SK-MEL-5 (cell line): ENCODE measurements at regions not wholly inside any gene's neighbourhood (a gene's known extent, or its start where the extent isn't known, plus 50 kb on each side); places are given as distances from the start of the nearest gene placed in this dataset.

Source experiments
- DNase-seq: peaks from one replicate; pipeline ENCODE4 v3.0.0-alpha.2; 2016; ENCODE audit warnings: low read depth, low spot score
- in situ Hi-C: cut with HindIII; loops from 2 replicates; pipeline ENCODE4 v1.10.0; 2016; ENCODE audit warnings: low sequenced_read_pairs, high pct_unique_total_duplicates, low pct_unique_long_range_greater_than_20kb

- in situ Hi-C loops: no loop called here
Observed at GRCh38 chr12:39011166-39011565, 105.8 kb upstream of the CPNE8 start.

GRCh38 chr12:39010406-39010805 lies 105.0 kb upstream of the CPNE8 start:
- DNase-seq: no peak

More at GRCh38 chr12:39011166-39011565, 105.8 kb upstream of the CPNE8 start:
- no peak for DNase-seq

GRCh38 chr12:39007619-39008018 lies 102.2 kb upstream of the CPNE8 start:
- in situ Hi-C loops: no loop called here
- no peak for DNase-seq

More at GRCh38 chr12:39010406-39010805, 105.0 kb upstream of the CPNE8 start:
- in situ Hi-C loops: no loop called here

- in situ Hi-C loops: no loop called here
- DNase-seq: no peak
Observed at GRCh38 chr12:39006286-39006685, 100.9 kb upstream of the CPNE8 start.

- in situ Hi-C loops: no loop called here
- no peak for DNase-seq
Observed at GRCh38 chr12:39005671-39006070, 100.3 kb upstream of the CPNE8 start.

GRCh38 chr12:39003541-39004155 lies 98.3 kb upstream of the CPNE8 start:
- DNase-seq: peak; percentile 13
- in situ Hi-C loops: no loop called here

- in situ Hi-C loops: no loop called here
- no peak for DNase-seq
Observed at GRCh38 chr12:39000370-39000769, 95.0 kb upstream of the CPNE8 start.

GRCh38 chr12:38998887-38999482 lies 93.6 kb upstream of the CPNE8 start:
- DNase-seq: no peak
- in situ Hi-C loops: no loop called here

- DNase-seq: no peak
- in situ Hi-C loops: no loop called here
Observed at GRCh38 chr12:38995249-38995648, 89.9 kb upstream of the CPNE8 start.

- in situ Hi-C loops: no loop called here
- DNase-seq: no peak
Observed at GRCh38 chr12:38985961-38986360, 80.6 kb upstream of the CPNE8 start.

- DNase-seq: no peak
- in situ Hi-C loops: no loop called here
Observed at GRCh38 chr12:38984388-38984787, 79.0 kb upstream of the CPNE8 start.

- in situ Hi-C loops: no loop called here
Observed at GRCh38 chr12:38983117-38983571, 77.8 kb upstream of the CPNE8 start.

GRCh38 chr12:38977132-38977531 lies 71.7 kb upstream of the CPNE8 start:
- no peak for DNase-seq
- in situ Hi-C loops: no loop called here

More at GRCh38 chr12:38983117-38983571, 77.8 kb upstream of the CPNE8 start:
- peak; percentile 37 for DNase-seq

- DNase-seq: no peak
- in situ Hi-C loops: no loop called here
Observed at GRCh38 chr12:38969706-38970105, 64.3 kb upstream of the CPNE8 start.

GRCh38 chr12:38961683-38962082 lies 56.3 kb upstream of the CPNE8 start:
- no peak for DNase-seq
- in situ Hi-C loops: no loop called here

- in situ Hi-C loops: no loop called here
- no peak for DNase-seq
Observed at GRCh38 chr12:38961012-38961411, 55.6 kb upstream of the CPNE8 start.

GRCh38 chr12:38956337-38956736 lies 50.9 kb upstream of the CPNE8 start:
- in situ Hi-C loops: no loop called here
- no peak for DNase-seq
